ENCODE measurements at regions not wholly inside any gene's neighbourhood (a gene's known extent, or its start where the extent isn't known, plus 50 kb on each side); places are given as distances from the start of the nearest gene placed in this dataset.

GRCh38 chr9:3036333-3036700, 192.4 kb upstream of the PUM3 start:
- H3K4me3 ChIP-seq: no peak overlapping the region
- no peak for TF ChIP-seq MBD2 (IDR thresholded peaks at IDR 0.05; ENCODE audit: borderline replicate concordance, low read depth)
- TF ChIP-seq EWSR1 (IDR thresholded peaks at IDR 0.05; ENCODE audit: borderline replicate concordance, low read depth, partially characterized antibody): no peak
- no peak for TF ChIP-seq CSDE1 (IDR thresholded peaks at IDR 0.05)
- no peak for TF ChIP-seq RAD21 (CRISPR knock-in tag; conservative IDR thresholded peaks at IDR 0.05 in 1 of 2, IDR thresholded peaks at IDR 0.05 in 1 of 2)
- TF ChIP-seq PTBP1 (IDR thresholded peaks at IDR 0.05; ENCODE audit: low read depth, low read length): no peak
- TF ChIP-seq MCM7 (IDR thresholded peaks at IDR 0.05): no peak
- TF ChIP-seq NFE2 (IDR thresholded peaks at IDR 0.05; ENCODE audit: low read depth): no peak
- no peak for TF ChIP-seq FUS (optimal IDR thresholded peaks at IDR 0.05; ENCODE audit: low read depth, low read length)
- no peak for TF ChIP-seq ZKSCAN3 (CRISPR knock-in tag; IDR thresholded peaks at IDR 0.05)
- no peak for TF ChIP-seq GTF2E2 (tag; IDR thresholded peaks at IDR 0.05)
- no peak for TF ChIP-seq GABPA (tag; conservative IDR thresholded peaks at IDR 0.05; ENCODE audit: low read depth)
- no peak for TF ChIP-seq CBX2 (IDR thresholded peaks at IDR 0.05; ENCODE audit: insufficient read depth, low read length, poor library complexity, severe bottlenecking)
- no peak for TF ChIP-seq HEY1 (CRISPR knock-in tag; IDR thresholded peaks at IDR 0.05; ENCODE audit: borderline replicate concordance)
- no peak for TF ChIP-seq FOSL1 (tag; conservative IDR thresholded peaks at IDR 0.05)
- no peak for TF ChIP-seq CBFA2T2 (conservative IDR thresholded peaks at IDR 0.05)
- TF ChIP-seq POU5F1 (IDR thresholded peaks at IDR 0.05; ENCODE audit: borderline replicate concordance, low read depth, low read length, partially characterized antibody): no peak
- TF ChIP-seq DNMT1 (IDR thresholded peaks at IDR 0.05): no peak
- TF ChIP-seq ZHX1 (conservative IDR thresholded peaks at IDR 0.05; ENCODE audit: low read length): no peak
- no peak for TF ChIP-seq ETV5 (CRISPR knock-in tag; IDR thresholded peaks at IDR 0.05; ENCODE audit: low read depth)
- H3K79me2 ChIP-seq (ENCODE audit: control insufficient read depth, insufficient read depth, low read length): no peaks in the 10 kb centered on the region
- H2AFZ ChIP-seq (ENCODE audit: low read depth, low read length): no peak overlapping the region
- H3K27ac ChIP-seq (ENCODE audit: extremely low read depth, low read depth, low read length): no peak overlapping the region
- no peaks in the 10 kb centered on the region for H3K9me3 ChIP-seq (replicated peaks; ENCODE audit: control insufficient read depth, insufficient read depth, low read depth, low read length)
- ChIA-PET POLR2A (no interaction called here), CTCF (ENCODE audit: low intra/inter-chr PET ratio) (no interaction called here)
- no peak overlapping the region for H3K4me2 ChIP-seq (ENCODE audit: insufficient read depth, low read length)
- H3K9me1 ChIP-seq (ENCODE audit: control insufficient read depth, insufficient read depth, low read length): no peaks in the 10 kb centered on the region
- no peak overlapping the region for H3K9ac ChIP-seq (ENCODE audit: insufficient read depth in 1 of 2, low read depth in 2 of 2, low read length in 2 of 2)
- in situ Hi-C loops (cut with MboI): no loop called here
- no peak for ATAC-seq
- 0% methylated on average over 1 of the region's 1 CpG for WGBS (ENCODE audit: insufficient coverage, low coverage, missing lambda C conversion rate)
- no peaks in the 10 kb centered on the region for H3K36me3 ChIP-seq (ENCODE audit: control insufficient read depth, insufficient read depth, low read length)
- no peaks in the 10 kb centered on the region for H3K27me3 ChIP-seq (ENCODE audit: control insufficient read depth in 2 of 2, insufficient read depth in 2 of 2, low read length in 2 of 2)
- intact Hi-C loops (cut with micrococcal nuclease): no loop called here
- no peaks in the 10 kb centered on the region for H3K4me1 ChIP-seq (replicated peaks in 1 of 2; ENCODE audit: control insufficient read depth in 2 of 2, insufficient read depth in 2 of 2, low read length in 2 of 2)
- no peak for DNase-seq (ENCODE audit: extremely low read depth in 1 of 4, low spot score in 3 of 4)
- no peaks in the 10 kb centered on the region for H4K20me1 ChIP-seq (replicated peaks; ENCODE audit: control insufficient read depth, insufficient read depth, low read length)
- FAIRE-seq: no peak
- no TSS peak for BruUV-seq (replicated peaks)

All from K562 (cell line).